H1 (cell line): ENCODE measurements at regions not wholly inside any gene's neighbourhood (a gene's known extent, or its start where the extent isn't known, plus 50 kb on each side); places are given as distances from the start of the nearest gene placed in this dataset.
A peak's percentile ranks its signal among the peaks of the same experiment; 100 is the strongest.

ENCODE experiments used
- CTCF ChIA-PET: fragments of 300-600 bp; sonication (Branson Sonifier 250); formaldehyde crosslinking; loops from one replicate; lab custom pipeline; 2021; ENCODE audit not compliant: partially characterized antibody; lab: Charles Lee
- POLR2A ChIA-PET: fragments of 300-600 bp; sonication (Branson Sonifier 250); formaldehyde crosslinking; loops from one replicate; lab custom pipeline; 2021; ENCODE audit warnings: inconsistent platforms; ENCODE audit not compliant: partially characterized antibody; lab: Charles Lee
- DNase-seq, 2 experiments: peaks; one replicate each; pipeline versions ENCODE4 v3.0.0 to v3.0.0-alpha.2; 2010 to 2022; ENCODE audit warnings: low spot score in 2 of 2, low read depth in 1 of 2, mixed read lengths in 1 of 2
- FAIRE-seq: peaks from 2 replicates; lab custom pipeline; 2011; peaks lifted over from hg19 to GRCh38; lab: Jason Lieb, UNC
- H2AFZ ChIP-seq: 2 replicates; pipeline ENCODE4 v1.8.1; 2012; ENCODE audit warnings: low read length, inconsistent platforms
- H2AK5ac ChIP-seq: 2 replicates; pipeline ENCODE4 v1.6.1; 2013; ENCODE audit warnings: low read depth, low read length
- H2BK120ac ChIP-seq: replicated peaks from 2 replicates; pipeline ENCODE3; 2013; ENCODE audit warnings: low read depth, low read length, inconsistent platforms
- H2BK12ac ChIP-seq: 2 replicates; pipeline ENCODE4 v1.6.1; 2013; ENCODE audit warnings: low read depth, low read length
- H2BK15ac ChIP-seq: 2 replicates; pipeline ENCODE4 v1.6.1; 2013; ENCODE audit warnings: low read length
- H2BK20ac ChIP-seq: 2 replicates; pipeline ENCODE4 v1.6.1; 2013; ENCODE audit warnings: low read length
- H2BK5ac ChIP-seq: 2 replicates; pipeline ENCODE4 v1.6.1; 2013; ENCODE audit warnings: low read depth, low read length
- H3K14ac ChIP-seq: 2 replicates; pipeline ENCODE4 v1.6.1; 2013; ENCODE audit warnings: inconsistent platforms; ENCODE audit not compliant: insufficient read length
- H3K18ac ChIP-seq: 2 replicates; pipeline ENCODE4 v1.6.1; 2013; ENCODE audit warnings: low read length; ENCODE audit errors: extremely low read depth
- H3K23ac ChIP-seq: 2 replicates; pipeline ENCODE4 v1.6.1; 2013; ENCODE audit warnings: inconsistent platforms; ENCODE audit not compliant: insufficient read length
- H3K23me2 ChIP-seq: 2 replicates; pipeline ENCODE4 v1.6.1; 2013; ENCODE audit warnings: low read depth, low read length
- H3K27ac ChIP-seq: 2 replicates; pipeline ENCODE4 v1.6.1; 2011; ENCODE audit warnings: low read depth, low read length, inconsistent platforms
- H3K27me3 ChIP-seq, 4 experiments: replicated peaks in 1 of 4; 1 replicate in 1 of 4; 2 replicates in 3 of 4; pipeline versions ENCODE4 v1.6.1 to v1.8.1; 2011 to 2013; ENCODE audit warnings: low read length in 3 of 4, mild to moderate bottlenecking in 3 of 4, inconsistent platforms in 2 of 4, mixed read lengths in 2 of 4, moderate library complexity in 1 of 4; ENCODE audit not compliant: control insufficient read depth in 3 of 4, insufficient read depth in 3 of 4; ENCODE audit errors: extremely low read depth in 1 of 4
- H3K36me3 ChIP-seq, 4 experiments: 2 replicates each; pipeline versions ENCODE4 v1.6.1 to v1.8.1; 2011 to 2013; ENCODE audit warnings: mild to moderate bottlenecking in 4 of 4, low read length in 3 of 4, moderate library complexity in 2 of 4, control low read depth in 1 of 4, inconsistent platforms in 1 of 4; ENCODE audit not compliant: insufficient read depth in 4 of 4, control insufficient read depth in 2 of 4
- H3K4ac ChIP-seq: replicated peaks from 2 replicates; pipeline ENCODE3; 2013; ENCODE audit warnings: low read length, low read depth, mixed read lengths, inconsistent platforms; ENCODE audit not compliant: insufficient read length
- H3K4me1 ChIP-seq, 4 experiments: replicated peaks in 1 of 4; 1 replicate in 1 of 4; 2 replicates in 3 of 4; pipeline versions ENCODE4 v1.6.1 to v1.8.1; 2011 to 2013; ENCODE audit warnings: low read length in 3 of 4, inconsistent platforms in 2 of 4, mixed read lengths in 1 of 4; ENCODE audit not compliant: insufficient read depth in 4 of 4, control insufficient read depth in 3 of 4
- H3K4me2 ChIP-seq, 2 experiments: 2 replicates each; pipeline versions ENCODE4 v1.6.1 to v1.8.1; 2011 to 2013; ENCODE audit warnings: low read depth in 2 of 2, low read length in 2 of 2, control low read depth in 1 of 2, inconsistent platforms in 1 of 2, mild to moderate bottlenecking in 1 of 2; ENCODE audit not compliant: insufficient read depth in 1 of 2
- H3K4me3 ChIP-seq, 4 experiments: fragments of 200-600, 300-600 bp in 1 of 4; sonication (generic), shearing (Covaris generic), sonication (Bioruptor Twin) in 1 of 4; 2 replicates each; pipeline versions ENCODE4 v1.5.1 to v1.8.1; 2011 to 2016; ENCODE audit warnings: low read length in 4 of 4, low read depth in 3 of 4, control low read depth in 2 of 4, inconsistent platforms in 2 of 4, mild to moderate bottlenecking in 2 of 4, mixed read lengths in 1 of 4, moderate library complexity in 1 of 4; ENCODE audit not compliant: insufficient read depth in 2 of 4; ENCODE audit errors: extremely low read depth in 1 of 4
- H3K56ac ChIP-seq: replicated peaks from 2 replicates; pipeline ENCODE3; 2013; ENCODE audit warnings: low read depth, mild to moderate bottlenecking, mixed read lengths, low read length, inconsistent platforms; ENCODE audit not compliant: insufficient read length
- H3K79me1 ChIP-seq: 2 replicates; pipeline ENCODE4 v1.6.1; 2013; ENCODE audit warnings: low read depth, low read length, control low read depth
- H3K79me2 ChIP-seq, 2 experiments: 2 replicates each; pipeline versions ENCODE4 v1.6.1 to v1.8.1; 2012 to 2013; ENCODE audit warnings: low read length in 2 of 2, mild to moderate bottlenecking in 2 of 2, inconsistent platforms in 1 of 2; ENCODE audit not compliant: insufficient read depth in 2 of 2, control insufficient read depth in 1 of 2
- H3K9ac ChIP-seq, 4 experiments: replicated peaks in 1 of 4; 1 replicate in 1 of 4; 2 replicates in 3 of 4; pipeline versions ENCODE4 v1.6.1 to v1.8.1; 2011 to 2013; ENCODE audit warnings: low read depth in 3 of 4, low read length in 3 of 4, control low read depth in 2 of 4, mild to moderate bottlenecking in 2 of 4, moderate library complexity in 2 of 4, inconsistent platforms in 1 of 4; ENCODE audit errors: extremely low read depth in 1 of 4
- H3K9me3 ChIP-seq, 2 experiments: 2 replicates each; pipeline versions ENCODE4 v1.6.1 to v1.8.1; 2012 to 2013; ENCODE audit warnings: mild to moderate bottlenecking in 2 of 2, moderate library complexity in 2 of 2, control low read depth in 1 of 2, inconsistent platforms in 1 of 2, low read depth in 1 of 2, low read length in 1 of 2, mixed read lengths in 1 of 2; ENCODE audit not compliant: insufficient read depth in 2 of 2
- H4K20me1 ChIP-seq, 2 experiments: replicated peaks in 1 of 2; 2 replicates each; pipeline versions ENCODE3 to v1.8.1; 2011 to 2013; ENCODE audit warnings: inconsistent platforms in 2 of 2, low read length in 2 of 2, mild to moderate bottlenecking in 1 of 2; ENCODE audit not compliant: insufficient read depth in 2 of 2, control insufficient read depth in 1 of 2
- H4K5ac ChIP-seq: 2 replicates; pipeline ENCODE4 v1.6.1; 2013; ENCODE audit warnings: low read length, low read depth, mixed read lengths, inconsistent platforms; ENCODE audit not compliant: insufficient read length
- H4K8ac ChIP-seq: 2 replicates; pipeline ENCODE4 v1.8.0; 2013; ENCODE audit warnings: mild to moderate bottlenecking, moderate library complexity, low read length, inconsistent platforms; ENCODE audit not compliant: insufficient read depth; ENCODE audit errors: extremely low read depth
- H4K91ac ChIP-seq: replicated peaks from 2 replicates; pipeline ENCODE3; 2013; ENCODE audit warnings: low read length, mixed read lengths, inconsistent platforms; ENCODE audit not compliant: insufficient read length
- CREB1 ChIP-seq: IDR thresholded peaks from 2 replicates; pipeline ENCODE4 v1.6.1; 2012; ENCODE audit warnings: inconsistent platforms
- CTBP2 ChIP-seq: IDR thresholded peaks from 2 replicates; pipeline ENCODE4 v1.7.0; 2011; ENCODE audit warnings: borderline replicate concordance, mild to moderate bottlenecking, moderate library complexity, mixed read lengths, low read length; ENCODE audit not compliant: insufficient read depth, insufficient read length
- HDAC2 ChIP-seq, 2 experiments: fragments of 300-600 bp in 1 of 2; sonication (generic) in 1 of 2; IDR thresholded peaks; 2 replicates each; pipeline ENCODE4 v1.6.1; 2011 to 2012; ENCODE audit warnings: low read depth in 2 of 2, low read length in 2 of 2, mild to moderate bottlenecking in 2 of 2, moderate library complexity in 2 of 2, borderline replicate concordance in 1 of 2, inconsistent platforms in 1 of 2
- HDAC6 ChIP-seq: IDR thresholded peaks from one replicate; pipeline ENCODE4 v1.7.1; 2012; ENCODE audit warnings: low read depth, mild to moderate bottlenecking, inconsistent platforms, low read length, moderate library complexity
- KDM5A ChIP-seq: fragments of 200-600 bp; IDR thresholded peaks from 2 replicates; pipeline ENCODE4 v1.7.1; 2012; ENCODE audit warnings: mild to moderate bottlenecking, low read length, inconsistent platforms, mixed read lengths
- SUZ12 ChIP-seq: fragments of 200-600 bp; sonication (generic); IDR thresholded peaks from 2 replicates; pipeline ENCODE4 v1.6.1; 2012; ENCODE audit warnings: mild to moderate bottlenecking, inconsistent platforms, low read length, moderate library complexity, mixed read lengths
- WGBS, 2 experiments: shearing (Covaris generic) in 1 of 2; methylation state at CpG; one replicate each; pipeline versions ENCODE4 v1.1.6 to v1.1.7; 2013 to 2015; ENCODE audit warnings: low lambda C conversion rate in 2 of 2, mixed read lengths in 2 of 2, inconsistent platforms in 1 of 2, low coverage in 1 of 2, missing lambda C conversion rate in 1 of 2; ENCODE audit not compliant: insufficient replicate concordance in 2 of 2, insufficient coverage in 1 of 2, insufficient read length in 1 of 2; ENCODE audit errors: extremely low coverage in 1 of 2, missing lambda C conversion rate in 1 of 2; 5-methylcytosine and 5-hydroxymethylcytosine counted together

GRCh38 chr13:24050796-24051715, 109.5 kb upstream of the SPATA13 start:
- 77% methylated on average over 9 of the region's 10 CpGs; no CpG with 5 or more reads in 1 of the 2 experiments for WGBS, 2 experiments
- Histone ChIP-seq H2BK120ac (no peak overlapping the region), H2AK5ac (0 out of 2 replicates have a peak overlapping the region, but pooled peaks have one; percentile 32), H3K56ac (no peak overlapping the region), H3K79me1 (no peaks in the 10 kb centered on the region), H3K4me2 (0 out of 4 replicates have a peak overlapping the region, but pooled peaks of 1 of the 2 experiments have one; percentile 1), H3K4me1 (peaks cover 3 to 13% (median 7%) of the 10 kb centered on the region in 4 experiments; a peak in 6 of 7 replicates), H3K4ac (no peak overlapping the region), H2AFZ (no peak overlapping the region), H2BK12ac (no peak overlapping the region; the same call in 1 of the 2 replicates), H4K5ac (no peak overlapping the region), H4K8ac (no peak overlapping the region), H3K36me3 (no peaks in the 10 kb centered on the region), H3K27me3 (no peaks in the 10 kb centered on the region), H2BK20ac (peak overlapping the region; percentile 82), H2BK5ac (0 out of 2 replicates have a peak overlapping the region, but pooled peaks have one; percentile 22), H3K27ac (no peak overlapping the region), H3K9ac (0 out of 7 replicates have a peak overlapping the region, but pooled peaks of 1 of the 4 experiments have one; percentile 6), H3K4me3 (no peak overlapping the region), H4K91ac (no peak overlapping the region), H3K23me2 (no peaks in the 10 kb centered on the region), H3K14ac (no peak overlapping the region), H3K79me2 (no peaks in the 10 kb centered on the region), H2BK15ac (no peak overlapping the region), H4K20me1 (no peaks in the 10 kb centered on the region), H3K18ac (no peak overlapping the region), H3K9me3 (0 out of 4 replicates have a peak, but pooled peaks cover 0 to 3% of the 10 kb centered on the region in 2 experiments), H3K23ac (no peak overlapping the region)
- ChIA-PET POLR2A (no interaction called here), CTCF (interaction anchor here (1.8 to 5.5 kb wide), 6 partner anchors 10 to 177 kb away, joined by 6 to 42 read pairs (median 13); partner anchors contain the start of gene SPATA13)
- DNase-seq: no peak
- no peak for FAIRE-seq
- TF ChIP-seq KDM5A (no peak), HDAC2 (IDR thresholded peaks at IDR 0.05; ENCODE audit: borderline replicate concordance in 1 of 2, low read depth in 2 of 2, low read length in 2 of 2) (no peak), HDAC6 (no peak), CTBP2 (no peak), CREB1 (no peak), SUZ12 (no peak)
